GM13976 (cell line): ENCODE measurements at regions not wholly inside any gene's neighbourhood (a gene's known extent, or its start where the extent isn't known, plus 50 kb on each side); places are given as distances from the start of the nearest gene placed in this dataset.

Experiments
- DNase-seq: peaks from one replicate; pipeline ENCODE4 v3.0.0; 2012; ENCODE audit warnings: low spot score
- CTCF ChIP-seq: IDR thresholded peaks from 2 replicates; pipeline ENCODE4 v1.5.1; 2012; ENCODE audit warnings: borderline replicate concordance, mild to moderate bottlenecking; ENCODE audit not compliant: insufficient read depth; ENCODE audit errors: extremely low read depth, missing control alignments, control extremely low read depth
- in situ Hi-C: fragments of 300-500 bp; cut with MboI; formaldehyde crosslinking; loops from one replicate; pipeline ENCODE4 v1.12.0; 2022; ENCODE audit warnings: low sequenced_read_pairs, mixed read lengths, inconsistent platforms; ENCODE audit not compliant: unreplicated experiment

- DNase-seq, result no peak
- TF ChIP-seq CTCF, result no peak
- in situ Hi-C loops, result no loop called here
Measured at GRCh38 chr4:19304028-19304427, 947.7 kb upstream of the SLIT2 start.

GRCh38 chr4:19301527-19301926 lies 950.2 kb upstream of the SLIT2 start:
- no peak for TF ChIP-seq CTCF
- in situ Hi-C loops, result no loop called here
- DNase-seq, result no peak

GRCh38 chr4:19300213-19300612 lies 951.5 kb upstream of the SLIT2 start:
- no peak for TF ChIP-seq CTCF
- DNase-seq, result no peak

GRCh38 chr4:19298998-19299397 lies 952.7 kb upstream of the SLIT2 start:
- no peak for DNase-seq
- no peak for TF ChIP-seq CTCF
- in situ Hi-C loops, result no loop called here

More at GRCh38 chr4:19300213-19300612, 951.5 kb upstream of the SLIT2 start:
- in situ Hi-C loops, result no loop called here

- DNase-seq, result no peak
- no peak for TF ChIP-seq CTCF
- in situ Hi-C loops, result no loop called here
Measured at GRCh38 chr4:19293781-19294180, 957.9 kb upstream of the SLIT2 start.

GRCh38 chr4:19293080-19293479 lies 958.6 kb upstream of the SLIT2 start:
- no peak for TF ChIP-seq CTCF
- in situ Hi-C loops, result no loop called here
- no peak for DNase-seq

GRCh38 chr4:19286924-19287323 lies 964.8 kb upstream of the SLIT2 start:
- in situ Hi-C loops, result no loop called here
- TF ChIP-seq CTCF, result no peak
- no peak for DNase-seq
